GM13976 (cell line): ENCODE measurements at regions not wholly inside any gene's neighbourhood (a gene's known extent, or its start where the extent isn't known, plus 50 kb on each side); places are given as distances from the start of the nearest gene placed in this dataset.

ENCODE experiments used
- DNase-seq: peaks from one replicate; pipeline ENCODE4 v3.0.0; 2012; ENCODE audit warnings: low spot score
- CTCF ChIP-seq: IDR thresholded peaks from 2 replicates; pipeline ENCODE4 v1.5.1; 2012; ENCODE audit warnings: borderline replicate concordance, mild to moderate bottlenecking; ENCODE audit not compliant: insufficient read depth; ENCODE audit errors: extremely low read depth, missing control alignments, control extremely low read depth
- in situ Hi-C: fragments of 300-500 bp; cut with MboI; formaldehyde crosslinking; loops from one replicate; pipeline ENCODE4 v1.12.0; 2022; ENCODE audit warnings: low sequenced_read_pairs, mixed read lengths, inconsistent platforms; ENCODE audit not compliant: unreplicated experiment

- no peak for DNase-seq
- in situ Hi-C loops, result no loop called here
- no peak for TF ChIP-seq CTCF
These were observed 244.1 kb upstream of the MYT1L start for GRCh38 chr2:2575181-2575577.

GRCh38 chr2:2574401-2575180, 243.5 kb upstream of the MYT1L start:
- no peak for TF ChIP-seq CTCF
- no peak for DNase-seq
- in situ Hi-C loops, result no loop called here

- TF ChIP-seq CTCF, result no peak
- in situ Hi-C loops, result no loop called here
- DNase-seq, result no peak
These were observed 242.7 kb upstream of the MYT1L start for GRCh38 chr2:2573658-2574293.

- TF ChIP-seq CTCF, result no peak
- in situ Hi-C loops, result no loop called here
- no peak for DNase-seq
These were observed 242.1 kb upstream of the MYT1L start for GRCh38 chr2:2573205-2573604.

- TF ChIP-seq CTCF, result no peak
- no peak for DNase-seq
- in situ Hi-C loops, result no loop called here
These were observed 241.5 kb upstream of the MYT1L start for GRCh38 chr2:2572393-2573204.

GRCh38 chr2:2571301-2572150, 240.5 kb upstream of the MYT1L start:
- DNase-seq, result no peak

More at GRCh38 chr2:2571301-2572150, 240.5 kb upstream of the MYT1L start:
- in situ Hi-C loops, result no loop called here
- no peak for TF ChIP-seq CTCF
